Superior temporal gyrus (tissue), 1 donor: ENCODE measurements at regions not wholly inside any gene's neighbourhood (a gene's known extent, or its start where the extent isn't known, plus 50 kb on each side); places are given as distances from the start of the nearest gene placed in this dataset.
"Not testable (repeated sequence)": the region's sequence is repeated elsewhere in the genome, so short reads cannot be mapped to it uniquely, and the experiment has no call there.

Experiments
- DNase-seq: peaks from one replicate; pipeline ENCODE4 v3.0.0-alpha.2; 2016; ENCODE audit errors: extremely low spot score

- DNase-seq: not testable (repeated sequence)
Measured at GRCh38 chr6:167690167-167690922, 136.4 kb upstream of the AFDN start.

GRCh38 chr6:167690931-167691330 is 135.8 kb upstream of the AFDN start:
- DNase-seq: no peak

GRCh38 chr6:167691533-167692312 is 135.0 kb upstream of the AFDN start:
- no peak for DNase-seq

DNA sequence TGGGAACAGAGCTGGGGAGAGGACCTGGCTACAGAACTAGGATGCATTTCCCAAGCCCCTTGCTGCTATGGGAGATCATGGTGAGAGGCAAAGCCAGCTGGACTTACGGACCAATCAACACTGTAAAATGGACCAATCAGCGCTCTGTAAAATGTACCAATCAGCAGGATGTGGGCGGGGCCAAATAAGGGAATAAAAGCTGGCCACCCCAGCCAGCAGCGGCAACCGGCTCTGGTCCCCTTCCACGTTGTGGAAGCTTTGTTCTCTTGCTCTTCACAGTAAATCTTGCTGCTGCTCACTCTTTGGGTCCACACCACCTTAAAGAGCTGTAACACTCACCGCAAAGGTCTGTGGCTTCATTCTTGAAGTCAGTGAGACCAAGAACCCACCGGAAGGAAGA is 133.2 kb upstream of the AFDN start:
- not testable (repeated sequence) for DNase-seq

DNA sequence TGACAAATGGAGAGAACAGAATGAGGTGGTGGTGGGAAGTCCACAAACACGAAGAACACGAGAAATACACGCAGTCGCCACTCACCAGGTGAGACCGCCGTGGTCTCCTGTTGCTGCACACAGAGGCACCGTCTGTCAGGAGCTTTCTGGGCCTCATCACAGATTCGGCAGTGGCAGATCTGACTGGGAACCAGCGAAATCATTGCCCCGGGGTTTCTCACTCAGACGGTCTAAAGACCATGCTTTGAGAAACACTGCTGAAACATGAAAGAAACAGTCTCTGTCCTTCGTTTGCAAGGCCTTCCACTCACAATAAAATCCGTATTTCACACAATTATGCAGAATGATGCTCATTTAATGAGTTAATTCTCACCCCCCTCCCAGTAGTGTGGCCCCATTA is 130.9 kb upstream of the AFDN start:
- DNase-seq: no peak

- DNase-seq: no peak
Measured at GRCh38 chr6:167696296-167696695, 130.4 kb upstream of the AFDN start.

- no peak for DNase-seq
Measured at GRCh38 chr6:167697316-167697715, 129.4 kb upstream of the AFDN start.

DNA sequence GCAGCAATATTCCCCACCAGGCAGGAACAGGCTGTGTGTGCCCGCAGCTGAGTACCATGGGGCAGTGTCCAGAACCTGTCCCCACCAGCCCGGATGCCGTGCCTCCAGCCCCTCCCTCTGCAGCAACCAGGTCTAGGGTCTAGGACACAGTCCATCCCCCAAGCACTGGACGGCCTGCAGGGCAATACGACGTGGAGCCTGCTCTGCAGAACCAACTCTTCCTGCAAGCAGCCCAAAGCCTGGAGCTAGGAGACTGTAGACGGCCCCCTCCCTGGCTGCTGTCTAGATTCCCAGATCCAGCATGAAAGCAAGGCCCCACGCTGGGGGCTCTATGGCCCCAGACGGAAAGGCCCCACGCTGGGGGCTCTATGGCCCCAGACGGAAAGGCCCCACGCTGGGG is 128.2 kb upstream of the AFDN start:
- DNase-seq: no peak

DNA sequence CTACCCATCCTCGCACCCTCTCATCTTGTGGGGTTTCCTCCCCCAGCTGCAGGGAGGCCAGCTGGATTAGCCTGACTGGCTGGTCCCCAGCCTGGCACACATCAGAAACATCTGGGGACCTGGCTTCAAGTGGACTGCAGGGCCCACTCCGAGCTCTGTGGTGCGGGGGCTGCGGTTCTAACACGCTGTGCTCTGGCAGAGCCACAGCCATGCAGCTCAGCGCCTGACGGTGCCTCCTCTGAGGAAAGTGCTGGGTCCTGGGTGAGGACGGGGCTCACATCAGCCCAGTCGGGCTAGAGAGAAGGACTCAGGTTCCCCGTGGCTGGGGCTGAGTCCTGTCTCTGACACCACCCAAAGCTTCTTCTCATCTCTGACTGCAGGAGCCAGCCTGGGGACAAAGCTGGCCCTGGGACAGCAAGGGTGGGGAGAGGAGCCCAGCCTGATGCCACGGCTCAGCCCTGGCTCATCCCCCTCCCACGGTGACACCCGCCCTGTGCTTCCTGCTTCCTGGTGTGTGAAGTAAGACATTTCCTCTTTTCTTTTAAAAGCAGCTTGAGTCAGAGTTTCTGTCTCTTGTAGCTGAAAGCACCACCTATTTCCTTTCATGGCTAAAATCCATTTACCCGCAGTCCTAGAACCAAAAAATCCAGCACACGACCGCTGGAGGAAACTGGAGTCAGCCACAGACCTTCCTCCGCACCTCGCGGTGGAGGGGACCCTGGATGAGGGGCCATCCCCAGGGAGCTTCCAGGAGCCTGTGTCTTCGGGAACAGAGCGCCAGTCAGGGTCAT is 127.4 kb upstream of the AFDN start:
- DNase-seq: no peak

DNA sequence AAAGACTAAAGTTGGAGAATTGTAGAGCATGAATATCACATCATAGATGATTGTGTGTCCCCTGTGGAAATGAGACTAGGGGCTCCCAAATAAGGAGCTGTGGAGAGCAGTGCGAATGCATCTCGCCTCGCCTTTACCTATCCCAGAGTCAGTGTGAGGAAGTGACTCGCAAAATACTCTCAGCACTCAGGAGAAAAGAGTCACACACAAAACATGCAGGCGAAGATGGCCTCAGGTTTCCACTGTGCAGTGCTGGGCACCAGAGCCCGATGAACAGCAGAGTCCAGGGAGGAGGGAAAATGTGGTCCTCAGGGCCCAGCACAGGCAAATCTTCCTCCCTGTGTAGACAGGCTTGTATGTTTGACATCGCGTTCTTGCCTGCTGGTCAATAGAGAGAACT is 126.5 kb upstream of the AFDN start:
- DNase-seq: no peak

GRCh38 chr6:167701010-167701409 is 125.7 kb upstream of the AFDN start:
- DNase-seq: no peak

- DNase-seq: no peak
Measured at GRCh38 chr6:167702241-167702827, 124.4 kb upstream of the AFDN start.

DNA sequence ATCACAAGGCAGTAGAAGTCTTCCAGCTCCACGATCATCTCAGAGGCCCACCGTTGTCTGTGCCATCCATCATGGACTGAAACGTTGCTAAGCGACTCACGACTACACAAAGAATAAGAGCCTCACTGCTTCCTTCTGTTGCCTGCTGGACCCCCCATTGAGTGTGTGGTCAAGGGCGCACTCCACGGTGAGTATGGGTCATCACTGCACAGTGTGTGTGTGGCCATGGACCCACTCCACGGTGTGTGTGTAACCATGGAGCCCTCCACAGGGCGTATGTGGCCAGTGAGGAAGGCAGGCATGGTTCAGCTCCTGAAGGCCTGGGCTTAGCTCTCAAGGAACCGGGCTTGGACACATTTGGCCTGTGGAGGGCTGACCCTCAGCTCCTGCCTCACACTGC is 123.4 kb upstream of the AFDN start:
- no peak for DNase-seq

DNA sequence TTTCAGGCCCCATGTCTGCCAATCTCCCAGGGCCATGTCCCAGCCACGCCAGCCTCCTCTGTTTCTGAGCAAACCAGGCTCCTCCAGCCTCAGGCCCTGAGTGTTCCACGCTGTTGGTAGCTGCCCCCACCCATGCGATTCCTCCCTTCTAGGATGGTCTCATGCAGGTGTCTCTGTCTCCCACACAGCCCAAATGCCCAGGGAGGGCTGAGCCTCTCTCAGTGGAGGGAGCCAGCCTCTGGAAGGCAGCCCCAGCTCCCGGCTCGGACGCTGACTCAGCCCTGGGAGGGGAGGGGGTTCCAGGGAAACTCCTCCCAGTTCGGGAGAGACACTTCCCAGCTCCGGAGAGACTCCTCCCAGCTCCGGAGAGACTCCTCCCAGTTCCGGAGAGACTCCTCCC is 122.9 kb upstream of the AFDN start:
- no peak for DNase-seq

- DNase-seq: no peak
Measured at GRCh38 chr6:167704396-167704901, 122.3 kb upstream of the AFDN start.

DNA sequence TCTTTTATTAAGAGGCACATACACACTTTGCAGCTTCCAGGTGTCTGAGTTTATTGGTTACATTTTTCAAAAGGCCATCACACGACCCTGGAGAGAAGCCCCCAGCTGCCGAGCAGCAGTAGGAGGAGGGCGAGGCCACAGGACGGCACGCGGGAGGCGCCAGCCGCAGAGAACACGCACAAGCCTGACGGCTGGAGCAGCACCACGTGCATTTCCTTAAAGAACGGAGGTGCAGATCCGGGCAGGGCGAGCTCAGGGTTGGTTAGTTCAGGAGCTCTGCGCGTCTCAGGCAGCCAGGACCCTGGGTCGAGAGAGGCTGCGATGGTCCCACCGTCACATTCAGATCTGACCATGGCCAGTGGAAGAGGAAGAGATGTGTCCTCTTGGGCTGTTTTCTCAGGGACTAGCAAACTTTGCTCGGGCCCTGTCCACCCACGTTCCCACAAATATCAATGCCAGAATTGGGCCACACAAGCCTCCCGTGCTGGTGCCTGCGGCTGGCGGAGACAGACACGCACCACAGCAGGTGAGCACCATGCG is 121.4 kb upstream of the AFDN start:
- DNase-seq: no peak

DNA sequence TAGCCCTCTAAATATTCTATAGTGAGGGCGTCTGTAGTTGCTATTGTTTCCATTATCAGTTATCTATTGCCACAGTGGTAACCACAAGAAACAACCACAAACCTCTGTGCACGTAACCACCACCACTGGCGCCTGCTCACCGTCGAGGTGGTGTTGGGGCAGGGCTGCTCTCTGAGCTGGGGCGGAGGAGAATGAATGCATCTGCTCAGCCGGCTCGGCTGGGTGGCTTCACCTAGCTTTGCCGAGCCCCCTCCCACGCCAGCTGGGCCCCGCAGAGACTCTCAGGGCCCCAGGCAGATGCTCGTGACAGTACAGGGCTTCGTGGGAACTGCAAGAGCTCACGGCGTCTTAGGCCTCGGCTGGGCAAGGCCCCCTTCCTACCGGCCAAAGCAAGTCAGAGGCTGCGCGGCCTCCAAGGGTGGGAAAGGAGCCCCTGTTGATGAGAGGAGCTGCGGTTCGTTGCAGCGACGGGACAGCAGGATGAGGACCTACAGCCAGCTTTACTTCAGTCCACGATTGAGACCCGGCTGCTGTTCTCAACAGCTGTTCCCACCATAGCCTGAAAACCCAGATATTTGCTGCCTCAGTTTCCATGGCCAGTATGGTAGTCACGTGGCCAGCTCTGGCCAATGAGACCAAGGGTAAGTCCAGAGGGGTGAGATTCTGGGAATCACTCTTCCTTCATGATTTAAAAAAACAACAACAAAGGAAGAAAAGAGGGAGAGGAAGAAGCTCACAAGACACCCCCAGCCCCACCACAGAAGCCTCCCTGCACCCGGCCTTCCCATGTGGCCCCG is 120.2 kb upstream of the AFDN start:
- no peak for DNase-seq

- no peak for DNase-seq
Measured at GRCh38 chr6:167707686-167708500, 118.8 kb upstream of the AFDN start.

DNA sequence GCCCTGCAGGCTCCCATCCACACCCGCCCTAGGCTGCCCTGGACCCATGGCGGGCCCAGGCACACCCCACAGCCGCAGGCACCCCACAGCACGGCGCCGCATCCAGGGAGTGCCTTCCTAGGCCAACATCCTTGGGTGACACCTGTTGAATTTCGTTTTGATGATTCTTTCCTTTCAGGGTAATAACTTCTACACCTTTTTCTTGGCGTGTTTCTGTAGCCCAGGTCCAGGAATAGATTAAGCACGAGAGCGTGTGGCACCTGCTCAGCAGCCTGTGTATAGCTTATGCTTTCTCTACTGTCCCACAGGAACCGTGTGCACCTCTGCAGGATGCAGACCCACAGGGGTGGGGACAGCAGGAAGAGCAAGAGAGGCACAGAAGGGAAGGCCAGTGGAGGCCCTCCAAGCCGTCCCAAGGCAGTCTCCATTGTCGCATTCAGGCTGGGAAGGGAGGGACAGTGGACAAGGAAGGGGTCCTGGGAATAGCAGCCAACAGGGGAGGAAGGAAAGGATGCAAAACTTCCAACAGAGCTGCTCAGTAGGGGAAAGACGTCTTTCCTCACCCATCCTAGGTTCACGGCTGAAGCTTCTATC is 118.1 kb upstream of the AFDN start:
- DNase-seq: no peak

GRCh38 chr6:167709196-167709595 is 117.5 kb upstream of the AFDN start:
- no peak for DNase-seq
